HG03108 (cell line): ENCODE measurements at regions not wholly inside any gene's neighbourhood (a gene's known extent, or its start where the extent isn't known, plus 50 kb on each side); places are given as distances from the start of the nearest gene placed in this dataset.

Experiments used
- ATAC-seq: cut with Tn5 transposase; IDR thresholded peaks from one replicate; pipeline ENCODE4 v1.9.1; 2021; ENCODE audit warnings: moderate library complexity; ENCODE audit not compliant: unreplicated experiment

GRCh38 chr7:110592557-110592956, 498.4 kb upstream of the LRRN3 start:
- no peak for ATAC-seq

- ATAC-seq = no peak
Observed at GRCh38 chr7:110593355-110593754, 497.6 kb upstream of the LRRN3 start.

- no peak for ATAC-seq
Observed at GRCh38 chr7:110595694-110596093, 495.2 kb upstream of the LRRN3 start.

- ATAC-seq = no peak
Observed at GRCh38 chr7:110600956-110601355, 490.0 kb upstream of the LRRN3 start.

GRCh38 chr7:110601710-110602109, 489.2 kb upstream of the LRRN3 start:
- ATAC-seq = no peak

- no peak for ATAC-seq
Observed at GRCh38 chr7:110604206-110604605, 486.7 kb upstream of the LRRN3 start.

- no peak for ATAC-seq
Observed at GRCh38 chr7:110604885-110605284, 486.0 kb upstream of the LRRN3 start.

- ATAC-seq = no peak
Observed at GRCh38 chr7:110607050-110607857, 483.7 kb upstream of the LRRN3 start.

- no peak for ATAC-seq
Observed at GRCh38 chr7:110609336-110609735, 481.6 kb upstream of the LRRN3 start.

GRCh38 chr7:110612680-110613079, 478.2 kb upstream of the LRRN3 start:
- no peak for ATAC-seq
